K562 (cell line): ENCODE measurements at regions not wholly inside any gene's neighbourhood (a gene's known extent, or its start where the extent isn't known, plus 50 kb on each side); places are given as distances from the start of the nearest gene placed in this dataset.

Experiments used
- COPS2 ChIP-seq: fragments of 450-650 bp; conservative IDR thresholded peaks from 2 replicates; pipeline ENCODE4 v1.6.1; 2016; ENCODE audit warnings: mild to moderate bottlenecking, moderate library complexity
- FOXK1 ChIP-seq: sonication (generic); formaldehyde crosslinking; IDR thresholded peaks from 2 replicates; pipeline ENCODE4 v1.8.0; 2022; ENCODE audit warnings: missing genetic modification reagents, mild to moderate bottlenecking, borderline replicate concordance
- RAD21 ChIP-seq, 2 experiments: fragments of 250-450 bp in 1 of 2; fragments of 450-650 bp in 1 of 2; sonication (Bioruptor Pico) in 1 of 2; formaldehyde crosslinking in 1 of 2; IDR thresholded peaks in 1 of 2; conservative IDR thresholded peaks in 1 of 2; 2 replicates each; pipeline versions ENCODE4 v1.4.0 to v1.8.0; 2020 to 2022; ENCODE audit warnings: mild to moderate bottlenecking in 2 of 2, moderate library complexity in 1 of 2
- ZNF146 ChIP-seq: IDR thresholded peaks from one replicate; pipeline ENCODE4 v1.6.1; 2018; ENCODE audit warnings: missing compliant biosample characterization; ENCODE audit not compliant: unreplicated experiment
- ZNF175 ChIP-seq: fragments of 200-800 bp; sonication (Bioruptor generic); IDR thresholded peaks from 2 replicates; pipeline ENCODE4 v1.6.1; 2016; ENCODE audit warnings: low read depth, mild to moderate bottlenecking, missing genetic modification characterization, missing compliant biosample characterization
- ZNF280A ChIP-seq: fragments of 450-650 bp; IDR thresholded peaks from 2 replicates; pipeline ENCODE4 v1.6.1; 2018; ENCODE audit warnings: mild to moderate bottlenecking, low read depth; ENCODE audit not compliant: partially characterized antibody

DNA sequence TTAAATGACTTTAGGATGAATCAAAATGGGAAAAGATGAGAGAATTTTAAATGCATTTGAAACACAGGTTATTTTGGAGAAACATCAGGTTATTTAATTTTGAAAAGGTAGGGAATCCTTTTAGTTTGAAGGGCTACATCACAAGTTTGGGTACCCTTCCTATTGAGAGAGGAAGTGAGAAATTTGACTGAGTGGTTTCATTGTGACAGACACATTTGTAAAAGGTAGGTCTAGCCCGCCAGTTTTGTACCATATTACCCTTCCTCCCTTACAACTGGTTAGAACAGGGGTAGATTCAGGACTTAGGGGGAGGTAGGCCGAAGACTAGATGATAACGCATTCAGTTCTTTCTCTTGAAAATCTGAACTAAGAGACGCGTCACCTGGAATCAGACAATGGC, 464.2 kb downstream of the EBF1 start:
- TF ChIP-seq FOXK1 (no peak), ZNF146 (CRISPR knock-in tag) (no peak), RAD21 (CRISPR knock-in tag; conservative IDR thresholded peaks at IDR 0.05 in 1 of 2, IDR thresholded peaks at IDR 0.05 in 1 of 2) (no peak), ZNF280A (no peak), ZNF175 (CRISPR knock-in tag) (no peak), COPS2 (no peak)
